ENCODE measurements at regions not wholly inside any gene's neighbourhood (a gene's known extent, or its start where the extent isn't known, plus 50 kb on each side); places are given as distances from the start of the nearest gene placed in this dataset.

DNA sequence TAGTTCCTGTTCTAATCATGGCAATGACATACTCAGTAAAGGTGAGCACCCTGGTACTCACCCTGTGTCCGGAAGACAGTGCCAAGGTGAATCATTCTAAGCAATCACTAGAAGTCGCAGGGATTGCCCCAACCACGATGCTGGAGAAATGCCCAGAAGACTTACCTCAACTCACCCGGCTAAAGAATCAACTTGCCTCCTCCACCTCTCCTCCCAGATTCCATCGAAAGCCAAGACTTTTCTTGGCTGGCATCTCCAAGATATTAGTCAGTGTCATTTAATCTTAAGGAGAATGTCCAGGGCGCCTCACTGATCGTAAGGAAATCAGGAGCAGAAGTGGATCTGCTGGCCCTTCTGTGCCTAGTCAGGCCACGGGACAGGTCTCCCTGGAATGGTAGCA, 204.9 kb downstream of the ERCC6L2 start:
- Histone ChIP-seq H3K4me2 (no peak overlapping the region), H3K4me1 (ENCODE audit: insufficient read depth) (0 out of 2 replicates have a peak, but pooled peaks cover 5% of the 10 kb centered on the region)

DNA sequence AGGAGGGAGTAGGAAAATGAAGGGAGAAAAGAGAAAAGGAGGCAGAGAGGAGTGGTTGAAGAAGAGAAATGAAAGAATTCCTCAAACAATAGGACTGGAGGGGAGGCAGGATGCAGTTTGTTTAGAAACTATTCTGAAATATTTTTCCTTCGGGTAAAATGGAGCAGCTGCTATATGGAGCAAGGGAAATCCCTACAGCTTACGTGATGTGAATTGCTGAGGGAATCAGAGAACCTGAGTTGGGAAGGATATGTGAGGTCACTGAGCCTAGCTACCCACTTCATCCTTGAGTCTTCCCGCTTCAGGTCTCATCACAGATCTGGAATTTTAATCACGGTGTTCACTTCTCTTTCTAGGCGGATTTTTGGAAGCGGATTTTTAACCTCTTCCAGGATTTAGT, 204.3 kb downstream of the ERCC6L2 start:
- Histone ChIP-seq H3F3A (replicated peaks; ENCODE audit: low read depth) (no peaks in the 10 kb centered on the region), H3K79me2 (replicated peaks; ENCODE audit: insufficient read depth) (no peaks in the 10 kb centered on the region), H4K20me1 (replicated peaks; ENCODE audit: insufficient read depth) (no peaks in the 10 kb centered on the region), H2AFZ (no peak overlapping the region), H3K36me3 (ENCODE audit: insufficient read depth) (no peaks in the 10 kb centered on the region), H3K27ac (ENCODE audit: low read depth) (no peak overlapping the region), H3K27me3 (ENCODE audit: insufficient read depth) (no peaks in the 10 kb centered on the region), H3K4me2 (no peak overlapping the region), H3K9me2 (ENCODE audit: insufficient read depth) (no peaks in the 10 kb centered on the region), H3K4me1 (ENCODE audit: insufficient read depth) (0 out of 2 replicates have a peak, but pooled peaks cover 5% of the 10 kb centered on the region), H3K4me3 (no peak overlapping the region)
- no peaks in the 10 kb centered on the region for H3K27me3 Mint-ChIP-seq (ENCODE audit: insufficient read depth, low read depth, poor library complexity)
- H3K4me1 Mint-ChIP-seq = peaks cover 4% of the 10 kb centered on the region
- ATAC-seq (no peak), DNase-seq (ENCODE audit: low spot score) (no peak)
- H3K4me3 Mint-ChIP-seq = no peak overlapping the region
- H3K27ac Mint-ChIP-seq = no peak overlapping the region
- no peaks in the 10 kb centered on the region for H3K9me3 Mint-ChIP-seq
- H3K36me3 Mint-ChIP-seq (ENCODE audit: low read depth) = no peaks in the 10 kb centered on the region
- no peak for TF ChIP-seq STAT1 (IDR thresholded peaks at IDR 0.05; ENCODE audit: unreplicated experiment)
- TF ChIP-seq ZNF331 (CRISPR knock-in tag; IDR thresholded peaks at IDR 0.05; ENCODE audit: low read depth) = no peak
- no peak for TF ChIP-seq JUNB (IDR thresholded peaks at IDR 0.05; ENCODE audit: unreplicated experiment)
- no peak for TF ChIP-seq ZNF114 (CRISPR knock-in tag; IDR thresholded peaks at IDR 0.05)
- TF ChIP-seq EZH2phosphoT487 (IDR thresholded peaks at IDR 0.05; ENCODE audit: unreplicated experiment) = no peak
- TF ChIP-seq, protein P1, sequence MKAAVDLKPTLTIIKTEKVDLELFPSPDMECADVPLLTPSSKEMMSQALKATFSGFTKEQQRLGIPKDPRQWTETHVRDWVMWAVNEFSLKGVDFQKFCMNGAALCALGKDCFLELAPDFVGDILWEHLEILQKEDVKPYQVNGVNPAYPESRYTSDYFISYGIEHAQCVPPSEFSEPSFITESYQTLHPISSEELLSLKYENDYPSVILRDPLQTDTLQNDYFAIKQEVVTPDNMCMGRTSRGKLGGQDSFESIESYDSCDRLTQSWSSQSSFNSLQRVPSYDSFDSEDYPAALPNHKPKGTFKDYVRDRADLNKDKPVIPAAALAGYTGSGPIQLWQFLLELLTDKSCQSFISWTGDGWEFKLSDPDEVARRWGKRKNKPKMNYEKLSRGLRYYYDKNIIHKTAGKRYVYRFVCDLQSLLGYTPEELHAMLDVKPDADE (IDR thresholded peaks at IDR 0.05) = no peak

More for the DNA sequence above, 204.9 kb downstream of the ERCC6L2 start:
- Histone ChIP-seq H3K27ac (ENCODE audit: low read depth) (no peak overlapping the region), H3K27me3 (ENCODE audit: insufficient read depth) (no peaks in the 10 kb centered on the region), H3K4me3 (no peak overlapping the region), H3K9me2 (ENCODE audit: insufficient read depth) (no peaks in the 10 kb centered on the region), H2AFZ (no peak overlapping the region), H3K79me2 (replicated peaks; ENCODE audit: insufficient read depth) (no peaks in the 10 kb centered on the region), H4K20me1 (replicated peaks; ENCODE audit: insufficient read depth) (no peaks in the 10 kb centered on the region), H3K36me3 (ENCODE audit: insufficient read depth) (no peaks in the 10 kb centered on the region), H3F3A (replicated peaks; ENCODE audit: low read depth) (no peaks in the 10 kb centered on the region)
- Mint-ChIP-seq H3K27me3 (ENCODE audit: insufficient read depth, low read depth, poor library complexity) (no peaks in the 10 kb centered on the region), H3K27ac (no peak overlapping the region), H3K4me3 (no peak overlapping the region), H3K9me3 (no peaks in the 10 kb centered on the region), H3K4me1 (peaks cover 4% of the 10 kb centered on the region), H3K36me3 (ENCODE audit: low read depth) (no peaks in the 10 kb centered on the region)
- TF ChIP-seq, protein P2, sequence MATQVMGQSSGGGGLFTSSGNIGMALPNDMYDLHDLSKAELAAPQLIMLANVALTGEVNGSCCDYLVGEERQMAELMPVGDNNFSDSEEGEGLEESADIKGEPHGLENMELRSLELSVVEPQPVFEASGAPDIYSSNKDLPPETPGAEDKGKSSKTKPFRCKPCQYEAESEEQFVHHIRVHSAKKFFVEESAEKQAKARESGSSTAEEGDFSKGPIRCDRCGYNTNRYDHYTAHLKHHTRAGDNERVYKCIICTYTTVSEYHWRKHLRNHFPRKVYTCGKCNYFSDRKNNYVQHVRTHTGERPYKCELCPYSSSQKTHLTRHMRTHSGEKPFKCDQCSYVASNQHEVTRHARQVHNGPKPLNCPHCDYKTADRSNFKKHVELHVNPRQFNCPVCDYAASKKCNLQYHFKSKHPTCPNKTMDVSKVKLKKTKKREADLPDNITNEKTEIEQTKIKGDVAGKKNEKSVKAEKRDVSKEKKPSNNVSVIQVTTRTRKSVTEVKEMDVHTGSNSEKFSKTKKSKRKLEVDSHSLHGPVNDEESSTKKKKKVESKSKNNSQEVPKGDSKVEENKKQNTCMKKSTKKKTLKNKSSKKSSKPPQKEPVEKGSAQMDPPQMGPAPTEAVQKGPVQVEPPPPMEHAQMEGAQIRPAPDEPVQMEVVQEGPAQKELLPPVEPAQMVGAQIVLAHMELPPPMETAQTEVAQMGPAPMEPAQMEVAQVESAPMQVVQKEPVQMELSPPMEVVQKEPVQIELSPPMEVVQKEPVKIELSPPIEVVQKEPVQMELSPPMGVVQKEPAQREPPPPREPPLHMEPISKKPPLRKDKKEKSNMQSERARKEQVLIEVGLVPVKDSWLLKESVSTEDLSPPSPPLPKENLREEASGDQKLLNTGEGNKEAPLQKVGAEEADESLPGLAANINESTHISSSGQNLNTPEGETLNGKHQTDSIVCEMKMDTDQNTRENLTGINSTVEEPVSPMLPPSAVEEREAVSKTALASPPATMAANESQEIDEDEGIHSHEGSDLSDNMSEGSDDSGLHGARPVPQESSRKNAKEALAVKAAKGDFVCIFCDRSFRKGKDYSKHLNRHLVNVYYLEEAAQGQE (IDR thresholded peaks at IDR 0.05; ENCODE audit: unreplicated experiment) = no peak
- TF ChIP-seq EZH2phosphoT487 (IDR thresholded peaks at IDR 0.05; ENCODE audit: unreplicated experiment) (no peak), EZH2 (IDR thresholded peaks at IDR 0.05; ENCODE audit: low read depth, unreplicated experiment) (no peak), ZNF114 (CRISPR knock-in tag; IDR thresholded peaks at IDR 0.05) (no peak), NANOG (IDR thresholded peaks at IDR 0.05; ENCODE audit: borderline replicate concordance) (no peak), ZNF331 (CRISPR knock-in tag; IDR thresholded peaks at IDR 0.05; ENCODE audit: low read depth) (no peak)
- TF ChIP-seq, protein P1 (IDR thresholded peaks at IDR 0.05) = no peak
- no peak for DNase-seq (ENCODE audit: low spot score)
- no peak for ATAC-seq
